Natural killer cell (primary cell): ENCODE measurements at regions not wholly inside any gene's neighbourhood (a gene's known extent, or its start where the extent isn't known, plus 50 kb on each side); places are given as distances from the start of the nearest gene placed in this dataset.

Experiments
- ATAC-seq, 3 donors: fragments of 150-1000 bp in 2 of 3; fragments of 200-7000 bp in 1 of 3; cut with Tn5 transposase; 1 replicate in 1 of 3; 2 replicates in 2 of 3; pipeline ENCODE4 v1.10.0; 2021; ENCODE audit warnings: mild to moderate bottlenecking in 2 of 3, moderate library complexity in 2 of 3
- DNase-seq, 2 donors: peaks; one replicate each; pipeline versions ENCODE4 v3.0.0 to v3.0.0-alpha.2; 2013 to 2021; ENCODE audit warnings: mixed read lengths in 1 of 2
- H3K27ac ChIP-seq: one replicate; pipeline ENCODE4 v1.5.1; 2013; ENCODE audit warnings: mild to moderate bottlenecking, low read length
- H3K27me3 ChIP-seq: one replicate; pipeline ENCODE4 v1.6.1; 2013; ENCODE audit warnings: low read length; ENCODE audit not compliant: control insufficient read depth, insufficient read depth
- H3K36me3 ChIP-seq: one replicate; pipeline ENCODE4 v1.6.1; 2013; ENCODE audit warnings: low read length; ENCODE audit not compliant: control insufficient read depth, insufficient read depth
- H3K4me1 ChIP-seq: one replicate; pipeline ENCODE4 v1.6.1; 2013; ENCODE audit warnings: low read length; ENCODE audit not compliant: control insufficient read depth, insufficient read depth
- H3K4me3 ChIP-seq: one replicate; pipeline ENCODE4 v1.5.1; 2013; ENCODE audit warnings: low read length
- H3K9me3 ChIP-seq: one replicate; pipeline ENCODE4 v1.6.1; 2013; ENCODE audit warnings: low read length; ENCODE audit not compliant: control insufficient read depth, insufficient read depth
- H3K27ac Mint-ChIP-seq, 2 donors: one replicate each; pipeline ENCODE4 v1.8.0; 2022; ENCODE audit warnings: mild to moderate bottlenecking in 2 of 2, mixed read lengths in 2 of 2, moderate library complexity in 1 of 2
- H3K27me3 Mint-ChIP-seq, 2 donors: one replicate each; pipeline ENCODE4 v1.8.0; 2022; ENCODE audit warnings: low read depth in 2 of 2, mixed read lengths in 2 of 2
- H3K36me3 Mint-ChIP-seq: one replicate; pipeline ENCODE4 v1.8.0; 2022; ENCODE audit warnings: mixed read lengths
- H3K4me1 Mint-ChIP-seq, 2 donors: one replicate each; pipeline ENCODE4 v1.8.0; 2022; ENCODE audit warnings: mixed read lengths in 2 of 2
- H3K4me3 Mint-ChIP-seq: one replicate; pipeline ENCODE4 v1.8.0; 2022; ENCODE audit warnings: mild to moderate bottlenecking, moderate library complexity, mixed read lengths
- H3K9me3 Mint-ChIP-seq, 2 donors: one replicate each; pipeline ENCODE4 v1.8.0; 2022; ENCODE audit warnings: mixed read lengths in 2 of 2
- CTCF ChIP-seq: fragments of 200-600 bp; IDR thresholded peaks from one replicate; pipeline ENCODE4 v1.8.0; 2022; ENCODE audit warnings: antibody characterized with exemption
- WGBS: methylation state at CpG from one replicate; pipeline ENCODE4 v1.1.7; 2013; ENCODE audit warnings: missing lambda C conversion rate; ENCODE audit not compliant: insufficient coverage; 5-methylcytosine and 5-hydroxymethylcytosine counted together
- intact Hi-C: fragments of 100-400 bp; cut with micrococcal nuclease; formaldehyde crosslinking; loops from one replicate; pipeline ENCODE4 v1.14.2; 2022

DNA sequence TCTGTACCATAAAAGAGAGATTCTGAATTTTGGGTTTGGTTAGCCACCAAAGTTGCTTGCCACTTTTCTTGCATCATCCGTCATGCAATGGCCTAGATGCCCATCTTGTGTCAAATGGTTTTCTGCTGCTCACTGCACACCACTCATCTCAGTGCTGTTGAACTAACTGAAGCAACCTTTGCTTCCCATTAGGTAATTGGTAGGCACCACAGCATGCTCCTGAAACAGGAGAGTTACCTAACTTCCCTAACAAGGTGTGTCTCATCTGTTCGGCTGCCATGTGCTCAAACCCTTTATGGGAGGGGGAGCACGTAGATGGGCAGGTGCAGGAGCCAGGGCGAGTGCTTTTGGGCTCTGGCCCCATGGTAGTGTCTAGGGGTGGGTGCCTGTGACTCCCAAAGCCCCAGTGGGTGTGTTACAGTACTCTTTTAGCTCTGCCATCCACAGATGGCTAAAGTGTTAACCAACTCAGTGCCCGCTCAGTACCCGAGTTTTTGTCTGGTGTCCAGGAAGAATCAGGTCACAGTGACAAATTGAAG, 147.4 kb upstream of the SPACA1 start:
- Mint-ChIP-seq H3K9me3 (no peaks in the 10 kb centered on the region), H3K36me3 (no peaks in the 10 kb centered on the region), H3K4me1 (no peaks in the 10 kb centered on the region), H3K27ac (no peak overlapping the region), H3K4me3 (no peak overlapping the region), H3K27me3 (peaks cover 5 to 44% of the 10 kb centered on the region in 2 donors)
- intact Hi-C loops = no loop called here
- no peaks in the 10 kb centered on the region for H3K36me3 ChIP-seq
- ATAC-seq (no peak), DNase-seq (no peak)
- 81% methylated on average over 6 of the region's 6 CpGs for WGBS
- no peaks in the 10 kb centered on the region for H3K9me3 ChIP-seq
- H3K4me3 ChIP-seq = no peak overlapping the region
- no peaks in the 10 kb centered on the region for H3K4me1 ChIP-seq
- peaks cover 4% of the 10 kb centered on the region for H3K27me3 ChIP-seq
- no peak overlapping the region for H3K27ac ChIP-seq
- TF ChIP-seq CTCF = no peak

DNA sequence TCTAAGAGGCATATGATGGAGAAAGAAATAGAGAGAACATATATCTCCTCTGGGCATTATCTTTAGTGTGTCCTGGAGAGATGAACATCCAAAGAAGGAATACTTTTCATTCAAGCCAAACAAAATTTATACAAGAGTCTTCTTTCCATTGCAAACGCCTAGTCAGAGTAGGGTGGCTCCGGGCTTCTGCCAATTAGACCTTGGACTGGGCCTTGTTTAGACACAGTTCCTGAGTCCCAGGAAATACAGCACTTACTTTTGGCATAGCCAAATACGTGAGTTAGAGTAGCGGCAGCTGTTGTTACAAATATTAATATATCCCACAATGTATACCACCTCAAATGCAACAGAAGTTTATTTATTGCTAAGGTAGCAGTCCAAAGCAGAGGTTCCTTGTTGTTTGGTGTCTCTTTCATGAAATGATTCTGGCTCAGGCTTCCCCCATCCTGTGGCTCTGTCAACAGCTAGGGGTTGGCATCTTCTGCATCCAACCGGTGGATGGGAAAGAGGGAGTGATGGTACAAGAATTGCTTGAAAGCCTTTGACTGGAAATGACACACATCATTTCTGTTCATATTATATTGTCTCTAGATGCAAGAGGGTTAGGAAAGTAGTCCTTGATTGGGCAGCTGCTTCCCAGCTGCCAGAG, 148.0 kb upstream of the SPACA1 start:
- no peak for TF ChIP-seq CTCF
- Mint-ChIP-seq H3K4me3 (no peak overlapping the region), H3K4me1 (no peaks in the 10 kb centered on the region), H3K9me3 (no peaks in the 10 kb centered on the region), H3K27ac (no peak overlapping the region), H3K27me3 (peaks cover 8 to 48% of the 10 kb centered on the region in 2 donors), H3K36me3 (no peaks in the 10 kb centered on the region)
- ATAC-seq (no peak), DNase-seq (no peak)
- H3K36me3 ChIP-seq = no peaks in the 10 kb centered on the region
- 71% methylated on average over 4 of the region's 5 CpGs for WGBS
- H3K27ac ChIP-seq = no peak overlapping the region
- intact Hi-C loops = no loop called here
- H3K9me3 ChIP-seq = no peaks in the 10 kb centered on the region
- H3K4me3 ChIP-seq = no peak overlapping the region
- H3K27me3 ChIP-seq = no peaks in the 10 kb centered on the region
- H3K4me1 ChIP-seq = no peaks in the 10 kb centered on the region

GRCh38 chr6:87897663-87898062, 150.0 kb upstream of the SPACA1 start:
- no peak overlapping the region for H3K27ac Mint-ChIP-seq
- Histone ChIP-seq H3K4me3 (no peak overlapping the region), H3K27me3 (no peaks in the 10 kb centered on the region)

More at GRCh38 chr6:87897663-87898062, 150.0 kb upstream of the SPACA1 start:
- Histone ChIP-seq H3K36me3 (no peaks in the 10 kb centered on the region), H3K27ac (no peak overlapping the region), H3K9me3 (no peaks in the 10 kb centered on the region), H3K4me1 (no peaks in the 10 kb centered on the region)
- no peak for TF ChIP-seq CTCF
- no peak for ATAC-seq
- H3K4me3 Mint-ChIP-seq = no peak overlapping the region
- no peaks in the 10 kb centered on the region for H3K9me3 Mint-ChIP-seq
- no peaks in the 10 kb centered on the region for H3K4me1 Mint-ChIP-seq
- intact Hi-C loops = no loop called here
- DNase-seq = no peak
- peaks cover 12 to 41% of the 10 kb centered on the region in 2 donors for H3K27me3 Mint-ChIP-seq
- WGBS = 81% methylated on average over 3 of the region's 3 CpGs
- peaks cover under 1% of the 10 kb centered on the region for H3K36me3 Mint-ChIP-seq
